PC-9 (cell line): ENCODE measurements at regions not wholly inside any gene's neighbourhood (a gene's known extent, or its start where the extent isn't known, plus 50 kb on each side); places are given as distances from the start of the nearest gene placed in this dataset.

Source experiments
- EZH2 ChIP-seq: fragments of 200-600 bp; sonication (generic); IDR thresholded peaks from 2 replicates; pipeline ENCODE4 v1.8.0; 2017; ENCODE audit warnings: antibody characterized with exemption, low read depth
- TF ChIP-seq, protein P1 (sequence below): fragments of 200-600 bp; sonication (generic); conservative IDR thresholded peaks from 2 replicates; pipeline ENCODE4 v1.6.1; 2017; ENCODE audit warnings: mixed run types, antibody characterized with exemption, mild to moderate bottlenecking, moderate library complexity

DNA sequence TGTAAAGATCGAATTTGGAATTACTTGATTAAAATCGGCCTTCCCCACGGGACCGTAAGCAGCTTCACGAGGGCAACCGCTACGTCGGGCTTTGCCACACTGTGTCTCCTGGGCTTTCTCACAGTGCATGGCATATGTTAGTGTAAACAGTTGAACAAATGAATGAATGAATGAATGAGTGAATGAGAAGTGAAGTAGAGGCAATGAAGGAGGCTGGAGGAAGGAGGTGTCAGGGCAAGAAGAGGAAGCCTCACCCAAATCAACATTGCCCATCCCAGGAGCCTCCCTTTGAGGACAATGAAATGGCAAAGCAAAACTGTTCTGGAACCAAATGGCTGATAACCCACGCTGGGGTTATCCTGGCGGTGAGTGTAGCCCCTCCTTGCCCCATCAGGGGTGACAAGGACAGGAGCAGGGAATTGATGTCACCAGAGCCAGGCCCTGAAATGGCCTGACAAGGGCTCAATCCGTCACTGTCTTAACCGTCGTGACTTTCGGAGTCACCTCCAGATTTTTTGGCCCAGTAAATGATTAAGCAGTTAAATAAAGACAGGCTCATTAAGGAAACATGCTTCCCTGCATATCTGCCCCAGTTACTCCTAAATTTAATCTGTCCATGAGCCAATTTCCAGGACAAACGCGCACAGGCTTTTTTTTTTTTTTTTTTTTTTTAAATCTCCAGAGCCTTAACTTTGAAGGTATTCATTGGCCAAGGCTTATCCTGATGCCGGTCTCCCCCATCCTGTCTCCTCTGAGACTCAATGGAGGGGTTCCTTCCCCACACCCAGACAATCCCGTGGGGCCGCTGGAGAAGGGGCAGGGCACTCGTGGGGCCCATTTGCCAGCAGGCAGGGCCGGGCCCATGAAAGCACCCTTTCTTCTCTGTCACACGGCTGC, 88.4 kb upstream of the BOD1 start:
- TF ChIP-seq, protein P1, sequence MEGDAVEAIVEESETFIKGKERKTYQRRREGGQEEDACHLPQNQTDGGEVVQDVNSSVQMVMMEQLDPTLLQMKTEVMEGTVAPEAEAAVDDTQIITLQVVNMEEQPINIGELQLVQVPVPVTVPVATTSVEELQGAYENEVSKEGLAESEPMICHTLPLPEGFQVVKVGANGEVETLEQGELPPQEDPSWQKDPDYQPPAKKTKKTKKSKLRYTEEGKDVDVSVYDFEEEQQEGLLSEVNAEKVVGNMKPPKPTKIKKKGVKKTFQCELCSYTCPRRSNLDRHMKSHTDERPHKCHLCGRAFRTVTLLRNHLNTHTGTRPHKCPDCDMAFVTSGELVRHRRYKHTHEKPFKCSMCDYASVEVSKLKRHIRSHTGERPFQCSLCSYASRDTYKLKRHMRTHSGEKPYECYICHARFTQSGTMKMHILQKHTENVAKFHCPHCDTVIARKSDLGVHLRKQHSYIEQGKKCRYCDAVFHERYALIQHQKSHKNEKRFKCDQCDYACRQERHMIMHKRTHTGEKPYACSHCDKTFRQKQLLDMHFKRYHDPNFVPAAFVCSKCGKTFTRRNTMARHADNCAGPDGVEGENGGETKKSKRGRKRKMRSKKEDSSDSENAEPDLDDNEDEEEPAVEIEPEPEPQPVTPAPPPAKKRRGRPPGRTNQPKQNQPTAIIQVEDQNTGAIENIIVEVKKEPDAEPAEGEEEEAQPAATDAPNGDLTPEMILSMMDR: no peak
- no peak for TF ChIP-seq EZH2
